Liver (tissue), 3 donors: ENCODE measurements at regions not wholly inside any gene's neighbourhood (a gene's known extent, or its start where the extent isn't known, plus 50 kb on each side); places are given as distances from the start of the nearest gene placed in this dataset.

Source experiments
- ATF3 ChIP-seq: IDR thresholded peaks from 2 replicates; pipeline ENCODE4 v1.6.1; 2016; ENCODE audit warnings: antibody characterized with exemption
- FOXA1 ChIP-seq: IDR thresholded peaks from 2 replicates; pipeline ENCODE4 v1.6.1; 2016; ENCODE audit warnings: antibody characterized with exemption
- GABPA ChIP-seq, 2 donors: IDR thresholded peaks in 1 of 2; conservative IDR thresholded peaks in 1 of 2; 2 replicates each; pipeline ENCODE4 v1.6.1; 2016; ENCODE audit warnings: antibody characterized with exemption in 2 of 2, mild to moderate bottlenecking in 1 of 2, moderate library complexity in 1 of 2
- HNF4A ChIP-seq, 2 donors: conservative IDR thresholded peaks; 2 replicates each; pipeline ENCODE4 v1.6.1; 2016; ENCODE audit warnings: antibody characterized with exemption in 2 of 2, mild to moderate bottlenecking in 2 of 2
- JUND ChIP-seq, 2 donors: IDR thresholded peaks; 2 replicates each; pipeline ENCODE4 v1.6.1; 2016; ENCODE audit warnings: antibody characterized with exemption in 2 of 2
- MAX ChIP-seq: IDR thresholded peaks from 2 replicates; pipeline ENCODE4 v1.6.1; 2016; ENCODE audit warnings: antibody characterized with exemption
- RAD21 ChIP-seq, 2 donors: IDR thresholded peaks; 2 replicates each; pipeline ENCODE4 v1.6.1; 2016; ENCODE audit warnings: antibody characterized with exemption in 2 of 2, mild to moderate bottlenecking in 2 of 2
- REST ChIP-seq: IDR thresholded peaks from 2 replicates; pipeline ENCODE4 v1.6.1; 2016; ENCODE audit warnings: antibody characterized with exemption, mild to moderate bottlenecking
- RXRA ChIP-seq, 2 donors: IDR thresholded peaks; 2 replicates each; pipeline ENCODE4 v1.6.1; 2017 to 2018; ENCODE audit warnings: antibody characterized with exemption in 2 of 2, mild to moderate bottlenecking in 1 of 2
- SP1 ChIP-seq: IDR thresholded peaks from 2 replicates; pipeline ENCODE4 v1.6.1; 2018; ENCODE audit warnings: antibody characterized with exemption, mild to moderate bottlenecking
- TAF1 ChIP-seq: conservative IDR thresholded peaks from 2 replicates; pipeline ENCODE4 v1.6.1; 2016; ENCODE audit warnings: antibody characterized with exemption, mild to moderate bottlenecking
- YY1 ChIP-seq: IDR thresholded peaks from 2 replicates; pipeline ENCODE4 v1.6.1; 2016; ENCODE audit warnings: antibody characterized with exemption, mild to moderate bottlenecking
- ZBTB33 ChIP-seq: IDR thresholded peaks from 2 replicates; pipeline ENCODE4 v1.6.1; 2016; ENCODE audit warnings: antibody characterized with exemption
- TF ChIP-seq, protein P1 (sequence below): fragments of 150-350 bp; IDR thresholded peaks from 2 replicates; pipeline ENCODE4 v1.5.1; 2017; ENCODE audit warnings: improper control_type of control experiment, low read depth, low read length; ENCODE audit not compliant: missing input control
- donor health status: healthy.
- donor health status: healthy.

GRCh38 chr15:101541501-101542292 is 52.2 kb upstream of the PCSK6 start:
- no peak for TF ChIP-seq ATF3
- TF ChIP-seq JUND (IDR thresholded peaks at IDR 0.05) = no peak
- TF ChIP-seq, protein P1, sequence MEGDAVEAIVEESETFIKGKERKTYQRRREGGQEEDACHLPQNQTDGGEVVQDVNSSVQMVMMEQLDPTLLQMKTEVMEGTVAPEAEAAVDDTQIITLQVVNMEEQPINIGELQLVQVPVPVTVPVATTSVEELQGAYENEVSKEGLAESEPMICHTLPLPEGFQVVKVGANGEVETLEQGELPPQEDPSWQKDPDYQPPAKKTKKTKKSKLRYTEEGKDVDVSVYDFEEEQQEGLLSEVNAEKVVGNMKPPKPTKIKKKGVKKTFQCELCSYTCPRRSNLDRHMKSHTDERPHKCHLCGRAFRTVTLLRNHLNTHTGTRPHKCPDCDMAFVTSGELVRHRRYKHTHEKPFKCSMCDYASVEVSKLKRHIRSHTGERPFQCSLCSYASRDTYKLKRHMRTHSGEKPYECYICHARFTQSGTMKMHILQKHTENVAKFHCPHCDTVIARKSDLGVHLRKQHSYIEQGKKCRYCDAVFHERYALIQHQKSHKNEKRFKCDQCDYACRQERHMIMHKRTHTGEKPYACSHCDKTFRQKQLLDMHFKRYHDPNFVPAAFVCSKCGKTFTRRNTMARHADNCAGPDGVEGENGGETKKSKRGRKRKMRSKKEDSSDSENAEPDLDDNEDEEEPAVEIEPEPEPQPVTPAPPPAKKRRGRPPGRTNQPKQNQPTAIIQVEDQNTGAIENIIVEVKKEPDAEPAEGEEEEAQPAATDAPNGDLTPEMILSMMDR = no peak
- TF ChIP-seq SP1 = no peak
- no peak for TF ChIP-seq RAD21 (IDR thresholded peaks at IDR 0.05)
- TF ChIP-seq MAX = no peak
- TF ChIP-seq ZBTB33 = no peak
- TF ChIP-seq REST = no peak
- no peak for TF ChIP-seq RXRA (IDR thresholded peaks at IDR 0.05)
- no peak for TF ChIP-seq YY1
- no peak for TF ChIP-seq TAF1
- no peak for TF ChIP-seq FOXA1
- TF ChIP-seq GABPA (IDR thresholded peaks at IDR 0.05 in 1 of 2, conservative IDR thresholded peaks at IDR 0.05 in 1 of 2) = no peak
- no peak for TF ChIP-seq HNF4A (conservative IDR thresholded peaks at IDR 0.05)
